RKO (cell line): ENCODE measurements at regions not wholly inside any gene's neighbourhood (a gene's known extent, or its start where the extent isn't known, plus 50 kb on each side); places are given as distances from the start of the nearest gene placed in this dataset.

ENCODE experiments used
- DNase-seq: peaks from one replicate; pipeline ENCODE4 v3.0.0-alpha.2; 2016; ENCODE audit warnings: low spot score

DNA sequence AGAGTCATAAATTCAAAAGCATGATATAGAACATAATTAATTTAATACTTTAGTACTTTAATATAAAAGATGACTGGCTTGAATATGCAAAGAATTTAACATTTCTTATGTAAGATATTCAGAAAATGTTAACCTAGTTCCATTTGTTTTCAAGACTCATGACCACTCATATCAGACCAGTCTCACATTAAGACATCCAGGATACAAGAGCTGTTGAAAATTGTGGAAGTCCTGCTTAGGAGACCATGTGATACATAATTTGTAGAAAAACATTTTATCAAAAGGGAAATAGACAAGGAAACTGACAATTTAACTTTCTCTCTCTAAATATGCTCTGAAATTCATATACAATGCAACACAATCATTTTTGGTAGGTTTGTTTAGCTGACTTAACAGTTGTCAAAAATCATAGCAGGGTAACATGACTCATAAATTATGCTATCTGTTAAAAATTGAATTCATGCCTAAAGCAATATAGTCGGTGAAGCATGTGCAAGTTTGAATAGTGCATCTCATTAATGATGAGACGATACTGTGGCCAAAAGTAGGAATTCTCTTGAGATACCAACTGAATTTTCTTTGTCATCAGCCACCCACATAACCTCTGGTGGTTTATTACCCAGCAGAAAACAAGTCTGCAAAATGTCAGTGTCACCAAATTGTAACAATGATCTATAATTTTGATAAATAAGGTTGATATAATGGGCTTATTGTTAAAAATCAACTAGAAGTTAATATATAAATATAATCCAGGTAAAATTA, 211.4 kb downstream of the GASK1B start:
- no peak for DNase-seq

DNA sequence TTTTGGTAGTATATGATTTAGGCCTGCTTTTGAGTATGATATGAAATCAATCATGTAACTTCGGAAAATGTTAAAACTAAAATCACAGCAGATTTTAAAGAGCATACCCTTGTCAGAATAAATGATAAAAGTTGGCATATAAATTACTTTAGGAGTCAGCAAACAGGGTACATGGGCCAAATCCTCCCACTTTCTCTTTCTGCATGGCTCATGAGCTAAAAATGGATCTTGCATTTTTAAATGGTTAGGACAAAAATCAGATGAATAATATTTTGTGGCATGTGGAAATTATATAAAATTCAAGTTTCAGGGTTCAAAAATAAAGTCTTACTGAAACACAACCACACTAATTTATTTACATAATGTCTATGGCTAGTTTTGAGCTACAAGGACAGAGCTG, 214.9 kb downstream of the GASK1B start:
- no peak for DNase-seq

DNA sequence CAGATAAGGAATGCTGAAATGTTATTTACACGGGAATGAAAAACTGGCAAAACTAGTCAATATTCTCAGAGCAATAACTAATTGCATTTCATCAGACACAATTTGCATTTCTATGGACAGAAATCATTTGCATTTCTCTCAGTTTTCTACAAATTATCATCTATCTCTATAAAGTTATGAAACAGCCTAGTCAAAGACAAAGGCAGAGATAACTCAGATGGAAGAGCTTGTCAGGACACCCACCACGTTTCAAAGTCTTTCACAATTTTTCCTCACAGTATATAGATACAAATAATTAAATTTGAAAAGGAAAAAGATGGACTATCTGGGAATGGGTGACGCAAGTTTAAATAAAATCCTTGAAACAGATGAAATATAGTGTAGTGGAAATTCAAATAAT, 230.8 kb downstream of the GASK1B start:
- no peak for DNase-seq

DNA sequence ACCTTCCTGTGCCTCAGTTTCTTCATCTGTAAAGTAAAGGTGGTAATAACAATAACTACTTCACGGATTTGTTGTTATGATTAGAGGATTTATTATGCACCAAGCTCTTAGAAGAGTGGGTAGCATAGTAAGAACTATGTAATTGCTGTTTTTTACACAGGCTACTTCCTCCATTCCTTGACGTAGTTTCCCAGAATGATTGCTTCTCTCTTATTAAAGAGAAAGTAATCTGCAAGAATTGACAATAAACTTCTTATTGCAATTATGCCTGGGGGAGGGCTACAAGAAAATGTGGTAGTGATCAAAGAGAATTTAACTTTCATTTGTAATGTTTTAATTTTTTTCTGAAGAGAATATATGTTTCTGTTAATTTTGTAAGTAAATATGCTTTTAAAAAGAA, 238.7 kb downstream of the GASK1B start:
- DNase-seq, result no peak

DNA sequence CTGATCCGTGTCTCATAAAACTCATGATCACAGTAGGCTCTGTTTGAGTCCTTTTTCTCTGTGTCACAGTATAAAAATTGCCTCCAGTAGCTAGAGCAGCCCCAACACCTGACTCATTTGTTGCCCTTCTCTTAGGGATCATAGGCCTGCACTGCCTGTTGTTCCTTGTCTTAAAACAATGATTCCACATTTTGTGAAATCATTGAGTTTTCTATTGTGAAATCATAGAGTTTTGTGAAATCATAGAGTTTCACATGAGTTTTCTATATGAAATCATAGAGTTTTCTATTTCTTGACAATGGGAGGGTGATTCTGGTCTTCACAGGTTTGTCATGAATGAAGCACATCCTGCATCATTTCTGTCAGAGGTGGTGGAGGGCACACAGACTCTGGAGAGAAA, 239.9 kb downstream of the GASK1B start:
- no peak for DNase-seq

DNA sequence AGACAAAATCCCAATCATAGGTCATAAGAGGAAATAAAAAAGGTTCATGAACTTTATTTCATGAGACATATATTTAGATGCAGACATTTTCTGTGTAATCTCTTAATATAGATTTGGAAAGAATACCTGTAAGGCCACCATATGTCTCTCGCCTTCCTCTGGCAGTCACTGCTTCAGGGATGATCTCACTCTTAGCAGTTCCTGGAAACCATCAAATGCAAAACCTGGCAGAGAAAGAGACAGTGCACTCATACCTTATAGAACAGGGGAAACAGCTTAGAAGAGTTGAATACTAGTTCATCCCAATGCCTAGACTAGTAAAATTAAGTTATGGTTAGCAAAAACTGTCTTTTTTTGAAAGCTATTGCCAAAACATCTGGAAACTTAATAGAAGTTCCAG, 243.3 kb downstream of the GASK1B start:
- no peak for DNase-seq

DNA sequence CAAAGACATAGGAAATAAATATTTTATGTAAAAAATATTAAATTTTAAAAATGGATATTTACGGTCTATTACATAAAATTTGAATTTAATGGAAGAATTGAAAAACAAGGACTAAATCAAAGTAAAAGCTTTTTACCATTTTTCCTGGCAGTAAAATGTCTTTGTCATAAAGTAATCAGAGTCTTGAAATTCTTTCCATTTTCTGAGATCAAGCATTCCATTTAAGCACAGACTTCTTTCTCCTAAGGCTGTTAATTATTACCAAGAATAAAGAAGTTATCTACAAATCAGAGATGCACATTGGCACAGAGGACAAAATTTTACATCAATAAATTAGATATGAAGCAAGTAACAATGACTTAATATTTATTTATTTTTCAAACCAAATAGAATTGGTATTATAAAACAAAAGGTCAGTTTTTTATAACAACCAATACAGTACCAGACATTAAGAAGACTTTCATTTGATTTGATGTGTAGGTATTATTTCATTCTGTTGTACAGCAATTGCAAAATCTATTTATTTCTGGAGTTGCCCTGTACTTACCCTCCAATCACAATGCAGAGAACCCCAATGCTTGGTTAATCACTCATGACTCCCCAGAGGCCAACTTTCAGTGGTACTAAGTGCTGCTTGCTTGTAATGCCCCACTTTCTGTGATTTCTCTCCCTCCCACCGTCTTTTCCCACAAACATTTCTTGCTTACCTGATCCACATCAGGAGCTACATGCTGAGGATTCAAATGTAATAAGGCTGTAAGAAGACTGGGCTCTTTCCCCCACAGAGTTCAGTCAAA, 254.6 kb downstream of the GASK1B start:
- no peak for DNase-seq

DNA sequence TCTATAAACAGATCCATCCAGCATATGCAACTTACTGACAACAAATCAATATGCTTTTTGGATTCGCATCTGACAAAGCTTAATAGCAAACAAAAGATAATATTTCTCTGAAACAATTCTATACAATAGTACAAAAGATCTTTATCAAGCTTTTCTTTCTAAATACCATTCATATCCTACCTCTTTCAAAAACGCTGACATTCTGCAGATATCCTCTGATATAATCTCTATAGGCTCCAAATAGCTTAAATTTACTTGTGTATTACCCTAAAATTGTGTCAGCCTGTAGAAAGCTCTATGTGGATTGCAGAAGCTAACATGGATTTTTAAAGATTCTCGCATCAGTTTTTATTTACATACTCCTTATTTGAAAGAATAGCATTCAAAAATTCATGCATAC, 260.6 kb downstream of the GASK1B start:
- DNase-seq, result no peak

DNA sequence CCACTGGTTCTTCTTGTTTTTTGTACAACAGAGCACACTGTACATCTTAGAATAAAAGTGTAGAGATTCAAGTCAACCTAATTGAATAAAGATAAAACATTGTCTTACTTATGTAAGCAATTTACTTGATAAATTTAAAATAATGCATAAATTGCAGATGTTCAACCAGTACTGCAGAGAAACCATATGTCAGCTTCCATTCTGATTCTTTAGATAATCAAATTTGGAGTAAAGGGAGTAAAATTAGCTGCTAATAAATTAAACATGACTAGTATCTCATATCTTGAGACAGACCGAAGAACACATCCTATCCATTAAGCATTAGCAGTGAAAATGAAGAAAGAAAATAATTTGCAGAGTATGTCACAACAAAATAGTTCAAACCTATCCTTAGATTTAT, 261.2 kb downstream of the GASK1B start:
- no peak for DNase-seq

DNA sequence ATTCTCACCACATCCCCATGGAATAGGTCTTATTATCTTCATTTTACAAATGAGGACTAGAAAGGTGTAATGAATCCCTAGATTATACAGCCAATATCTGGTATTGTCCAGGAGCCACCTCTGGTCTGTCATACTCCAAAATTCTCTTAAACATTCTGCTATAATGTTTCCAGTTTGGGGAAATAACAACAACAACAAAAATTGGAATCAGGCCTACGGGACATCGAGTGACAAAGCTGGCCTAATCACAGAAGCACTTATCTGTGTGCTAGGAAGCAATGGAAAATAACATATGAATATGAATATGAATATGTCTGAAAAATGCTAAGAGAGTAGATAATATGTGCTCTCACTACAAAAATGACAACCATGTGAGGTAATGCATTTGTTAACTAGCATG, 264.1 kb downstream of the GASK1B start:
- DNase-seq, result no peak

DNA sequence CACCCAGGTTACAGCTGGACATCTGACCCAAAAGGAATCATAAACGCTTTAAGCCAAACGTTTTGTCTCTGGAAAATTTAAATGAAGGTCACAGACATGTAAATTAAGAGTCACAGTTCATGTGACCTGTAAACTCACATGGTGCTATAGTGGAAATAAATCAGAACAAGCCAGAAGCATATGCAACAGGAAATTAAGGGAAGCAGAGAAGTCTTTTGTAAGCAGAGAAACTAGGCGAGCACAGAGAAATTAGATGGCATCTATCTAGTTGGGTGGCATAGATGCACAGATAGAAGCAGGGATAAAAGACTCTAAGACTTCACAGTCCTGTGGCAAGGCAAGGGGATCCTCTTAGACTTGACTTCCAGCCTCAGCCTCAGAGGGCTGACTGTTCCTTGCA, 264.8 kb downstream of the GASK1B start:
- DNase-seq, result no peak

DNA sequence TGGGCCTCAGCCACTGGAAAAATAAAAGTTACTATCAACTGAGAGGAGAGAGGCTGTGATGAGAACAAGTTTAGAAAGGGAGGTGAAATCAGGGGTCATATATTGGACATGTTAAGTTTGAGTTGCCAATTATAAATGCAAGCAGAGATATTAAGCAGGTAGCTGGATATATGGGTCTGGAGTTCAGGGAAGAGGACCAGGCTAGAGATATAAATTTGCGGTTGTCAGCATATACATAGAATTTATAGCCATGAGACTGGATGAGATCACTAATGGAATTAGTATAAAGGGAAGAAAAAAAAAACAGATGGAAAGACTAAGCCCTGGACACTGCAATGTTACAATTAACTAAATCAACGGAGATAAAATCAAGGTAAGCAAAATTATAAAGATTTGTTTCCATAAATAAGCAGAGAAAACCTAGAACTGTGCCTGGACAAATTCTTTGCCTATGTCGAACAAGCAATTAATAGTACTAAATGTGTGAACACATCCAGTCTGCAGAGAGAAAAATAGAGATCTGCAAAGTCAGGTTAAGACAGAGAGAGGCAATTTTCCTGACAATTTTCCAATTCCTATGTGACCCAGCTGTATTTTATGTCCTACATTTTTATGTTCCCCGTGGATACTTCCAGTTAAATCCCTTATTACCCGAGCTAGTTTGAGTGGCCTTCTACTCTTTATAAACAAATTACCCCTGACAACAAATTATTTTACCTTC, 265.4 kb downstream of the GASK1B start:
- DNase-seq, result no peak

DNA sequence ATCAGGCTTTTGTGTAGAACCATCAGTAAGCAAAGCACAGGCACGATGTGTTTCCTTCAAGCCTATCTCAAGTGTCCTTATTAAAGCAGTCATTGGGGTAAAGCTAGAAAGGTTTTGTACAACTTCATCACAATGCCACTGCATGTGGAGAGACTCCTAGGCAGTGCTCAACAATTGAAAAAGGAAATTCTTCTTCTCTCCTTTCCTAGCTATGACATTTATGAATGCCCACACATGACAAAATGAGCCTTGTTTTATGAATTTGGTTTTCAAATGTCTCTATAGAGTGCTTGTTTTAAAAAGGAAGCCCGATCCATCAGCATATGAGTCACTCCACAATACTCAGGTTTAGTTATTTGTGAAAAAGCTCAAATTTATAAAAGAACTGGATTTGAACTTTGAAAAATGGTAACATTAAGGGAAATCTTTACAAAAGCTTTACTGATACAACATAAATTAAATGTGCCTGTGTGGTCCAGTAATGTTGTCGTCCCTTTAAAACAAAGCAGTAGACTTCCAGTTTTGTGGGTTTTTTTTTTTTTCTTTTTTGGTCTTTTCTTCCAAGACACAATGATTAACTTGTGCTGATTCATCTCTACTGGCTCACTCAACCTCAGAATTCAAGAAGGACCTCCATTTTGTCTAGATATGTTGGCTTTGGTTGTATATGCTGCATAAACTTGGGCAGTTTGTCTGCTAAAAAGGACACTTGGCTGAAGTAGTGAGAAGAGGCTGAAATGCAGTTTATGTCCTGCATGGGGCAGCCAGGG, 273.8 kb downstream of the GASK1B start:
- no peak for DNase-seq

DNA sequence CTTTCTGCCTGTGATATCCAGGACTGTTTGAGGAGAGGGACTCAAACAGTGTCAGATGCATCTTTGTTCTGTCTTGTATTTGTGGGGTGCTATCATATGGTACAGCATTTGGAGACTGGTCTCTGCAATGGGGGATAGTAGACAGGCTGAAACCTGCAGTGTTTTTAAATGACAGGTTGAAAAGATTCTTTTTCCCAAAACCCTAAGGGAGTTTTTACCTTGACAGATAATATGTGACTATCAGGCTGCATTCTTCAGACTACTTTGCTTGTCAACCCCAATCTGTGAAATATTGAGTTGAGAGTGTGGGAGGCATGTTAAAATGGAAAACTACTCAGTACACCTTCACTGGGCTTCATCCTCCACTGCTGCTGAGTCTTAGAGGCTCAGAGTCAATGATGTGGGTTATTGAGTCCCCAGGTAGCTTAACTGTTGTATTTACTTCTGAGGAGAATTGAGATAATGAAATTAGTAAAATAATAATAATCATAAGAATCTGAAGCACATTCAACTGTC, 274.9 kb downstream of the GASK1B start:
- DNase-seq, result no peak

DNA sequence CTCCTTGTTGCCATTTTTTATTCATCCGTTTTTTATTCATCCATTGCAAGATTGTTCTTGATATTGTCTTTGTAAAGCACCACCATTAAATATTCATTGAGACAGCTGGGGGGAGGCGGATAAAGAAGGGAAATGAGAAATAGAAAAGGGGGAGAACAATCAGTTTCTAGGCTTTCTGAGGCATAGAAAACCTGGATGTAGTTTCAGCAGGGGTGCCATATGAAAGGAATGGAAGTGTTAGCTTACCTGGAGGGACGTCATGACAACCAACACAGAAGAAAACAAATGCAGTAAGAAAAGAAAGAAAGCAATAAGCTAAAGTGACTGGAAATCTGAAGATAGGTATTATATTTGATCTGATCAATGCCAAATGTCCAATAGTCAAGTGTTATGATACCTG, 276.1 kb downstream of the GASK1B start:
- DNase-seq, result no peak

DNA sequence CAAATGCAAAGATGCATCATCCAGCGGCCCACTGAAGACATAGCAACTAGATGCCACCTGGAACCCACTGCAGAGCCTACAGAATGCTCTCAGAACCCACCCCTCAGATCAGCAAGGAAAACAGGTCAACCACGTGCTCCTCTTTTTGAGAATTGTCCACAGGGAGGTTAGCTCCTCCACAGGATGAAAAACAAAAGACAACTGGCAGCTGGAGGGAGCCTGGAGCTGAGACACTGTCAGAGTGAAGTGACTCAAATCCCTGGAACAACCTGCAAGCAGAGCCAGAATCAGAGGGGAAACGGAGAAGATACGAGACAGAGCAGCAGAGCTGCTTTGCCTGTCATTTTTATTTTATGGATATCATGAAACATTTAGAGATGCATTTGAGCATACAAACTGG, 277.6 kb downstream of the GASK1B start:
- no peak for DNase-seq

DNA sequence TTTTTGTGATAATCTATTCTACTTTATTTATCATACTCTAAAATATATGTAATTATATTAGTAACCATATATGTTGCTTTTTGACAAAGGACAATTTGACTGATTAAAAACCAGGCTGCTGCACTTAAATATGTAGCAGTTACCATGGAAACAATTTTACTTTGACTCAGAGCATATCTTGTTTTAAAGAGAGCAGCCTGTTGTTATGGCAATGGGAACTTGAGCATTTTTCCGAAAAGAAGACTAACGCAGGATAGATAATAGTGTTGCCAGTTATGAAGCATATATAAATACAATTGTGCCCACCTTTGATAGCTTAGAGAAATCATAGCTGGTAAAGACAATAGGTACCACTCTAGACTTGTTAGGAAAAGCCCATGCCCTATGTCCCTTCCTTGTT, 283.0 kb downstream of the GASK1B start:
- no peak for DNase-seq

DNA sequence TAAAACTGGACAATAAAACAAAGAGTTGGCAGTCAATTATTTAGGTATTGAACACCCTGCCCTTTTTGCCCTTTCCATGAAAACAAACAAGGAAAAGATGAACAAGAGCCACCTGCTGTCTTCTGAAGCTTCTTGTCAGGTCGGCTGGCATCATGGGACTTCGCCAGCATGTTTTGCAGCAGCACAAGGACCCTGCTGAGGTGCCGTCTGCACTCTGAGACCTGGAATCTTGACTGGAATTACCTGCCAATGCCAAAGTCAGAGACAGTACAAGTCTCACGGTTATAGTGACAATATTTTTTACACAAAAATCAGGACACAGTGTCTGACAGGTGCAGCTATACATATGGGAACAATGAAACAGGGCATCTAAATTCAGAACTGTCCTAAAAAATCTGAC, 284.5 kb downstream of the GASK1B start:
- DNase-seq, result no peak

DNA sequence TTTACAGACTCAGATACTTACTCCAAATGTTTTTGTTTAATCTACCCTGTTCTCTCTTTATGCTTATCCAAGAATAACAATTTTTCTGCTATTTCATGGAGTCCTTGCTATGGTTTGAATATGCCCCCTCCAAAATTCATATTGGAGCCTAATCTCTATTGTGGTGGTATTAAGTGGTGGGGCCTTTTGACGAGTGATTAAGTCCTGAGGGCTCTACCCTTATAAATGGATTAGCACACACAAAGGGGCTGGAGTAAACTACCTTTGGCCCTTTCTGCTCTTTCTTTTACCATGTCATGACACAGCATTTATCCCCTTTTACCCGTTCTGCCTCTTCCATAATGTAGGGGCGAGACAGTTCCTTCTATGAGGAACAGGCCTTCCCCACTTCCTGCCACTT, 285.5 kb downstream of the GASK1B start:
- DNase-seq, result no peak

DNA sequence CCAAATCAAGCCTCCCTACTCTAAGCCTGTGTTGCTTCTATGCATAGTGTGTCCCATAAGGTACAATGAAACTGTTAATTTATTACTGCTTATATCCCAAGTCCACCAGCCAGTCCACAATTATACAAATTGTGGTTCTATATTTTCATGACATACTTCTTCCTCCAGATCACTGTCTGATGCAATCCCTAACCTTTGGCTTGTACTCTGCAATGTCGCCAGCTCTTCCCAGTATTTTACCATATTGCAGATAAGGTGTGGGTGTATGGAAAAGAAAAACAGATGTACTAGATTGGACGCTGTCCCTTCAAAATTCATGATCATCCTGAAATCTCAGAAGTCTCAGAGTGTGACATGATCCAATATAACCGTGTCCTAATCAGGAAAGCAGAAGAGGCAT, 286.2 kb downstream of the GASK1B start:
- no peak for DNase-seq

DNA sequence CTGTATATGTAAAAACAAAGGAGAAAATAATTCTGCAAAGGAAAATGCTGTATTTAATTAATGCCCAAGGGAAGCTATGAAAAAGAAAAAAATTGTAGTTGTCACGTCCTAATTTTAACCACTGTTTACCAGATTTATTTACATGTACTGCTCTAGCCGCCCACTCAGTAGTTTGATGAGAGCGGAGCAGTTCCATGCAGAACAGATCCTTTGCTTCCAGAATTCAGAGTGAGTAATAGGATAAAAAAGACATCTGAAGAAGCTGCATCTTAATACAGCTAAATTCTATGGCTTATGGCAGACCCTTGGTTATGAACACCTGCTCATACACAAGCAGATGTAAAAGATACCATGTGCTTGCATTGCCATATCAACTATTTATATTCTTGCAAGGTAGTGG, 287.0 kb downstream of the GASK1B start:
- DNase-seq, result no peak

DNA sequence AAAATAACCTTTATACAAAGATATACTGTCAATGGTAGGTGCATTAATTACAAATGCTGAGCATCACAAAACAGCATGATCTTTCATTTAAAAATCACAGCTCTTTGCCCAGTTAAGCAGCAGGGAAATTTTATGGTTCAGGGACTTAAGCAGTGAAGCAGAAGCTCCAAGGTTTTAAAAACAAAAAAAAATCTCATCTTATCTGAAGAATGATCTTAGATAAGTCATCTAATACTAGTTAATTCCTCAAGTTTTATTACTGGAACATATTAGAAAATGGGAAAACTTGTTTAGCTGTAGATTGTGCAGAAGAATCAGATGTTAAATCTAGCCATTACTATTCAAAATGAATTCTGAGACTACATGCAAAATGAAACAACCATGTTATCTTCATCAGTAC, 289.9 kb downstream of the GASK1B start:
- DNase-seq, result no peak
